WTC11 (cell line): ENCODE measurements at regions not wholly inside any gene's neighbourhood (a gene's known extent, or its start where the extent isn't known, plus 50 kb on each side); places are given as distances from the start of the nearest gene placed in this dataset.

Experiments
- CTCF ChIP-seq: fragments of 200-600 bp; IDR thresholded peaks from 2 replicates; pipeline ENCODE4 v1.8.0; 2022; ENCODE audit warnings: antibody characterized with exemption
- ETV6 ChIP-seq: sonication (generic); formaldehyde crosslinking; IDR thresholded peaks from 2 replicates; pipeline ENCODE4 v1.8.1; 2022; ENCODE audit warnings: mild to moderate bottlenecking, missing genetic modification reagents
- IRF1 ChIP-seq: sonication (generic); formaldehyde crosslinking; IDR thresholded peaks from 2 replicates; pipeline ENCODE4 v1.8.0; 2023; ENCODE audit warnings: missing genetic modification reagents
- ZNF121 ChIP-seq: sonication (generic); formaldehyde crosslinking; IDR thresholded peaks from 2 replicates; pipeline ENCODE4 v1.8.0; 2023; ENCODE audit warnings: missing genetic modification reagents
- TF ChIP-seq, protein P1 (sequence below): sonication (generic); formaldehyde crosslinking; conservative IDR thresholded peaks from 2 replicates; pipeline ENCODE4 v1.8.1; 2022; ENCODE audit warnings: mild to moderate bottlenecking, missing genetic modification reagents

- no peak for TF ChIP-seq CTCF
- no peak for TF ChIP-seq ZNF121 (CRISPR knock-in tag)
- TF ChIP-seq ETV6 (CRISPR knock-in tag): no peak
- no peak for TF ChIP-seq IRF1 (CRISPR knock-in tag)
- TF ChIP-seq, protein P1, sequence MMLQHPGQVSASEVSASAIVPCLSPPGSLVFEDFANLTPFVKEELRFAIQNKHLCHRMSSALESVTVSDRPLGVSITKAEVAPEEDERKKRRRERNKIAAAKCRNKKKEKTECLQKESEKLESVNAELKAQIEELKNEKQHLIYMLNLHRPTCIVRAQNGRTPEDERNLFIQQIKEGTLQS (CRISPR knock-in tag): no peak
Measured at GRCh38 chr3:102113421-102114041, 264.2 kb downstream of the NFKBIZ start.
